K562 (cell line): ENCODE measurements at regions not wholly inside any gene's neighbourhood (a gene's known extent, or its start where the extent isn't known, plus 50 kb on each side); places are given as distances from the start of the nearest gene placed in this dataset.
A peak's percentile ranks its signal among the peaks of the same experiment; 100 is the strongest.

ENCODE experiments used
- AFF1 ChIP-seq, 2 experiments: fragments of 450-650 bp; IDR thresholded peaks; 2 replicates each; pipeline ENCODE4 v1.6.1; 2018; ENCODE audit warnings: mild to moderate bottlenecking in 2 of 2, low read depth in 1 of 2; ENCODE audit not compliant: partially characterized antibody in 2 of 2
- ELF1 ChIP-seq: fragments of 200-800 bp; sonication (Bioruptor generic); IDR thresholded peaks from 2 replicates; pipeline ENCODE4 v1.6.1; 2016; ENCODE audit warnings: missing genetic modification characterization, missing compliant biosample characterization
- HMBOX1 ChIP-seq: sonication (generic); IDR thresholded peaks from 2 replicates; pipeline ENCODE4 v1.6.1; 2016
- JUN ChIP-seq, 2 experiments: sonication (generic) in 1 of 2; formaldehyde crosslinking in 1 of 2; IDR thresholded peaks; 2 replicates each; pipeline versions ENCODE4 v1.6.1 to v1.8.0; 2012 to 2022; ENCODE audit warnings: borderline replicate concordance in 2 of 2, mild to moderate bottlenecking in 2 of 2, improper control_type of control experiment in 1 of 2, low read depth in 1 of 2, low read length in 1 of 2, missing genetic modification reagents in 1 of 2
- MCM3 ChIP-seq: fragments of 450-650 bp; IDR thresholded peaks from 2 replicates; pipeline ENCODE4 v1.6.1; 2016
- PTRF ChIP-seq: fragments of 450-650 bp; IDR thresholded peaks from 2 replicates; pipeline ENCODE4 v1.6.1; 2016; ENCODE audit warnings: mild to moderate bottlenecking, missing genetic modification characterization, missing compliant biosample characterization
- RBM39 ChIP-seq: fragments of 200-400 bp; formaldehyde crosslinking; optimal IDR thresholded peaks from 2 replicates; pipeline ENCODE3; 2018; ENCODE audit warnings: low read depth, low read length
- SMAD1 ChIP-seq: fragments of 150-350 bp; IDR thresholded peaks from 2 replicates; pipeline ENCODE4 v1.6.1; 2014; ENCODE audit warnings: low read length, low read depth; ENCODE audit not compliant: partially characterized antibody
- TCF7 ChIP-seq: sonication (generic); IDR thresholded peaks from 2 replicates; pipeline ENCODE4 v1.6.1; 2016; ENCODE audit warnings: antibody characterized with exemption, borderline replicate concordance
- TOE1 ChIP-seq, 2 experiments: fragments of 450-650 bp in 1 of 2; sonication (generic) in 1 of 2; formaldehyde crosslinking in 1 of 2; IDR thresholded peaks; 2 replicates each; pipeline versions ENCODE4 v1.7.1 to v1.8.0; 2016 to 2022; ENCODE audit warnings: borderline replicate concordance in 2 of 2, mild to moderate bottlenecking in 2 of 2, antibody characterized with exemption in 1 of 2, inconsistent platforms in 1 of 2, low read depth in 1 of 2, missing genetic modification reagents in 1 of 2, moderate library complexity in 1 of 2
- USF2 ChIP-seq: sonication (generic); formaldehyde crosslinking; IDR thresholded peaks from 2 replicates; pipeline ENCODE4 v1.5.0; 2020; ENCODE audit warnings: missing genetic modification reagents
- ZNF282 ChIP-seq: sonication (generic); formaldehyde crosslinking; IDR thresholded peaks from 2 replicates; pipeline ENCODE4 v1.8.1; 2023; ENCODE audit warnings: missing genetic modification reagents
- ZNF518B ChIP-seq: fragments of 250-450 bp; sonication (Bioruptor Pico); IDR thresholded peaks from 2 replicates; pipeline ENCODE4 v1.5.0; 2021; ENCODE audit warnings: mild to moderate bottlenecking, moderate library complexity
- ZNF76 ChIP-seq: fragments of 250-450 bp; sonication (Bioruptor Pico); IDR thresholded peaks from 2 replicates; pipeline ENCODE4 v1.4.0; 2020; ENCODE audit warnings: mild to moderate bottlenecking, moderate library complexity, borderline replicate concordance

- TF ChIP-seq USF2 (CRISPR knock-in tag) (peak; percentile 94), JUN (IDR thresholded peaks at IDR 0.05; ENCODE audit: borderline replicate concordance, low read depth, low read length) (no peak), JUN (CRISPR knock-in tag; IDR thresholded peaks at IDR 0.05; ENCODE audit: borderline replicate concordance) (no peak), TOE1 (IDR thresholded peaks at IDR 0.05; ENCODE audit: borderline replicate concordance) (peak; percentile 66; the same call in 1 of the 2 replicates), TOE1 (CRISPR knock-in tag; IDR thresholded peaks at IDR 0.05; ENCODE audit: borderline replicate concordance, low read depth) (no peak), ZNF76 (CRISPR knock-in tag) (0 out of 2 replicates have a peak, but pooled peaks have one; percentile 13), SMAD1 (no peak), RBM39 (no peak), ZNF282 (CRISPR knock-in tag) (no peak), ELF1 (tag) (peak; percentile 34; the same call in 1 of the 2 replicates), AFF1 (IDR thresholded peaks at IDR 0.05; ENCODE audit: low read depth in 1 of 2, partially characterized antibody in 2 of 2) (no peak), ZNF518B (CRISPR knock-in tag) (no peak), HMBOX1 (0 out of 2 replicates have a peak, but pooled peaks have one; percentile 22), TCF7 (no peak), MCM3 (no peak), PTRF (tag) (no peak)
These were observed 92.1 kb upstream of the FZD10 start (continued) for GRCh38 chr12:130070126-130070611.
